C1 segment of cervical spinal cord (tissue), 14 donors: ENCODE measurements at regions not wholly inside any gene's neighbourhood (a gene's known extent, or its start where the extent isn't known, plus 50 kb on each side); places are given as distances from the start of the nearest gene placed in this dataset.

Source experiments
- DNase-seq, 14 donors: peaks; one replicate each; lab custom pipeline; 2025; lab: John Stamatoyannopoulos, UW

DNA sequence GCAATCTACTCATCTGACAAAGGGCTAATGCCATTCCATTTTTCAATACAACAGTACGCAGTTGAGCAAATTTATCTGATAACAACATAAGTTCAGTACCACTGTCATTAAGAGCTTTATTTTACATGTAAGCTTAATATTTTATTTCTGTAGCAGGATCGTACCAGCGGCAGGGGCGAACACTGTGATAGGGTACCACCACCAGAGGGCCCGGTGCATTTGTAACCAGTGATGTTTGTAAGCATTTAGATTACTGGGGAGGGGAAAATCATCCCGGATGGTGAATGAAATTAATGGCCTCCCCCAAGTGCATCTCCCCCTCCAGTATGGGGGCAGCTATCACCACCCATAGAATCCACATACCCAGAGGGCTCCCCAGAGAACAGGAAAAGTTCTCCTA lies 179.0 kb downstream of the ADGRA3 start:
- no peak for DNase-seq

- no peak for DNase-seq
These were observed 181.7 kb downstream of the ADGRA3 start for GRCh38 chr4:22334155-22334554.

DNA sequence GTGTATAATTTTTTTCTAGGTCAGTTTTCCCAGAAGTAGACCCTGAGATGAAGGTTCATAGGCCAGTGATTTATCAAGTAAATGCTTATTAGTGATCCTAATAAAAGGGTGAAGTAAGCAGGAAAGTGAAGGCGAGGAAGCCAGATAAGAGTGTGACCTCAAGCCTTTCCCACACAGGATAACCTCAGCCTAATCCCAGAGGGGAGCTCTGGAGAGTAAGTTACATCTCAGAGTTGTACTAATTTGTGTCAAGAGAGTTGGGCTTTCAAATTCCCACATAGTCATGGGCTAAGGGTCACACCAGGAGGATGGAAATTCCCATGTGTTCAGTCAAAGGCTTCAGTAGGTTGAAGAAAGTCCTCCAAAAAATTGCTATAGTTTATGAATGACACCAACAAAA lies 191.4 kb downstream of the ADGRA3 start:
- no peak for DNase-seq

- DNase-seq = no peak
These were observed 192.2 kb downstream of the ADGRA3 start for GRCh38 chr4:22323691-22324090.

DNA sequence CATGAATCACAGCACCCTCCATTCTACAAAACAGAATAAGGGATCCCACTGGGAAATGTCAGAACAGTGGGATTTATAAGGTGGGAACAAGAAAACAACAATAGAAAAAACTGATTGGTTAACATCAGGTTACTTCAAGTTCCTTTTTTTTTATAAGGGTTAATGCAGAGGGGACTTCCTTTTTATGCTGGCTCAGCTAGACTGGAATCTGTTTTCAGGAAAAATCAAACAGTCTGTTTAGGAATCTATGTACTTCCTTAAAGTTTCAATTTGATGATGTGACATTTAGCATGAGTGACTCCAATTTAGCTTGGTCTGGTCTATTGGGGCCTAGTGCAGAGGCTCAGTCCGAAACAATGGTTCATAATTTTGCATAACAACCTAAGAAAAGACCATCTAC lies 192.9 kb downstream of the ADGRA3 start:
- DNase-seq = no peak

DNA sequence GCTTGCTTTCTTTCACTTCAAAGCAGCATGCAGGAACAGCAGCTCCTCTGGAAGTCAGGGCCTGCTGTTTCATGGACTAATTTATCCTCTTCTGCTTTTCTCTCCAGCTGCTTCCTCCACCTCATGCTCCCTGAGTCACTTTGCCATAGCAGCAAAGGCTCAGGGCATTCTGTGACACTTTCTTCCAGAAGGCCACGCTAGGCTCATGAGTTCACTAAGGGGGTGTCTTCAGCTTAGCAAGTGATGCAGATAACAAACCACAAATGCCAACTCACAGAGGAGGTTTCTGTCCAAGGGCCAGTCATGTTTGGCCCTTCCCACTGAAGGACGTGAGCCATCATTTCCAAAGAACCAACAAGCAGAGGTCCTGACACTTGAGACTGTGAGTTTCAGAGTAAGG lies 200.2 kb downstream of the ADGRA3 start:
- DNase-seq = no peak

DNA sequence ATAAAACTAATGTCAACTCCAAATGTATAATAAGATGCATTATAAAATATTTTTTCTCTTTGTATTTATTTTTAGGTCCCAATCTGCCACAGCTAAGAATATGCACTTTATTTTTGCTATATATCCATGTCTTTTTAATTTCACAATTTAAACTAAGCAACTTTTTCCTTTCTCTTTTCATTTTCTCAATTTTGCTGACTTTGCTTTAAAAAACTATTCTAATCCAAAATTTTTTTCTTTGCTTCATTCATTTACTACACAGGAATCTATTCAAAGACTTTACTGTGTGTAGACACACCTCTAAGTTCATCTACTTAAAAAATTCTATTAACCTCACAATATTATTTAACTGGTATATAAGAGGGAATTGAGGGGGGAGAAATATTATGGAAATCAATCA lies 201.9 kb downstream of the ADGRA3 start:
- DNase-seq = no peak

DNA sequence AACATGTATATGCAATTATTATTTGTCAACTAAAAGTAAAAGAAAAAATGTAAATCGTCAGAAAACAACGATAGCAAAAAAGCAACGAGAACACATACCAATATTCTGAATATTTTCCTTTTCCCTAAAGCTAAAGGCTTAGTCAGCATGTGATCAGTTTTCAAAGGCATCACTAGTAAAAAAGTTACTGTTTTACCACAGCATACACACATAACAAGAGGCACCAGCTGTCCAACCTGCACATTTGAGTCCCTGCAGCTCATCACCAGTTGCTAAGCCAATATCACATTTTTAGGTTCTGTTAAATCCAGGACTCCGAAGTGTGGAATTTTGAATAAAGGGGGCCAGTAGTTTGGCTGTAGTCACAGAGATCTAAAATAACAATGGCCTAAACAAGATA lies 203.8 kb downstream of the ADGRA3 start:
- no peak for DNase-seq

DNA sequence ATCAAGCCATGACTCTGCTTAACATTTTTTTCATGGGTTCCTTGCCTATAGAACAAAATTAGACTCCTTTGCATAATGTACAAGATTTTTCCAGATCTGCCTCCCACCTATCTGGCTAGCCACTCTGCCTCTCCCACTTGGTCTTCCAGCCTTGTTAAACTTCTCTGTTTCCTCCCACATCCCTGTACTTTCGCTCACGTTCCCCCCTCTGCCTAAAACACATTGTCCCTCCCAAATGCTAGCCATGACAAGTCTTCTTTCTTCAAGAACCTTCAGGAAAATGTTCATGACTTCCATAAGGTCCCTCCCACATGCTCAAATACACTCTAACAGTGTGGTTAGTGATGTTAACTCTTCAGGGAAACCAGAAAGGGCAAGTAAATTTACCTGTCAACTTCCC lies 214.6 kb downstream of the ADGRA3 start:
- no peak for DNase-seq

DNA sequence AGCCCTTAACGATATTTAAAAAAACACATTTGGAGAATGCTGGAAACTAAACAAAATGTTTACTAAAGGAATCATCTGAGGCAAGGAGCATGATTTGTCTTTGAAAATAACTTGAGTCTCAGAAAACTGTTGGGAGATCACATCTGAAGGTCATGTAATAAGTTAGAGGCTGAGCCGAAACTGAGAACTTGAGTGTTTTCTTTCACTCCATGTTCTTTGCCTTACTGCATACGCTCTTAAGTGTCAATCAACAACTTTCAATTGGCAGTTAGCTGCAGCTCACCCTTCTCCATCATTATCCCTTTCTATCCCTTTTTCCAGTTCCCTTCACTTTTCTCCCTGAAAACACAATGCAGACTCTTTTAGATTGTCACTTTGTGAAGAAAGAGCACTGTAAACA lies 216.2 kb downstream of the ADGRA3 start:
- no peak for DNase-seq

- DNase-seq = peak in 1 of 14 donors; percentile 17
These were observed 228.2 kb downstream of the ADGRA3 start for GRCh38 chr4:22287631-22288030.

- no peak for DNase-seq
These were observed 247.4 kb downstream of the ADGRA3 start for GRCh38 chr4:22268350-22269025.

DNA sequence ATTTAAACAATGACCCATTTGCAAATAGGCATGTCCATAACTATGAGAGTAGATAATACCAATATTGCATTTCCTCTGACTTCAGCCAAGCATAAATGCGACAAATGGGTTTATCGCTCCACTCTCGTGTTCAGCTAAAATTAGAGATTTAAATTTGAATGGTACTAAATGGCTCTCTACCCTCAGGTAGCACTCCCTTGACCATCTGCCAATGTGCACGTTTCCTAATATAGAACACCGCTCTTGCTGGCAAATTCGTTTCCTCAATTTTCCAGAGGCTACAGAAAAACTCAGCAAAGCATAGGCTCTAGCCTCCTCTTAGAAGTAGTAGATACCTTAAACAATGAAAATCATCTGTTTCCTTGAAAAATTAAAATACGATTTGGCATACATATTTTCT lies 251.6 kb downstream of the ADGRA3 start:
- peak in 1 of 14 donors; percentile 22 for DNase-seq

GRCh38 chr4:22253431-22253830 lies 262.4 kb downstream of the ADGRA3 start:
- no peak for DNase-seq

GRCh38 chr4:22246847-22247246 lies 269.0 kb downstream of the ADGRA3 start:
- DNase-seq = peak in 1 of 14 donors; percentile 68

- DNase-seq = no peak
These were observed 270.6 kb downstream of the ADGRA3 start for GRCh38 chr4:22245294-22245693.

GRCh38 chr4:22241415-22241814 lies 274.5 kb downstream of the ADGRA3 start:
- no peak for DNase-seq

GRCh38 chr4:22240814-22241213 lies 275.1 kb downstream of the ADGRA3 start:
- DNase-seq = no peak

- DNase-seq = no peak
These were observed 277.1 kb downstream of the ADGRA3 start for GRCh38 chr4:22238742-22239141.

DNA sequence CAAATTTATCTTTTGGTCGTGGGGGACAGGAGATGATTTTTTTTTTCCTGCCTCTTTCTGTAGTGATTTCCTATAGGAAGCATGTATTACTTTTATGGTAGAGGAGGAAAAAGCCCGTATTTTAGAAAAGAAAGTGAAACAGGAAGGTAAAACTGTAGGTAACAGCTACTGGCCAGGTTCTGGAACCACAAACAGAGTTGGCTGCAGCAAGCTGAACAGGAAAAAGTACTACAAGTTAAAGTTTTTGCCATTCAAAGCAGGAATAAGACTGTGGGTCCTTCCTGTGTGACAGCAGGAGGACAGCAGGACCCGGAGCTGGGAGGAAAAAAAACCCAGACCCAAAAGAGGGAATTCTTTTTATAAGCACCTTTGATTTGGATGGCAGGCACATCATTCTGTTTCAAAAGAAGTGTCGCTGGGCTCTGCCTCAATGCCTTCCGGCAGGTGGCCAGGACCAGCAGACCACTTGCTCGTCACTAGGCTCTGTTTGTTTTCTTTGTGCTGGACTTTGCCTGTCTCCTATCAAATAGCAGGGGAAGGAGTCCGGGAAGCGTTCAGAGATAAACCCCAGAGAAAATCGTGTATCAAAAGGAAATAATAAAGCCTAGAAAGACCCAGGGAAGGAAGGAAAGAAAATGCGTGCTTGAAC lies 277.9 kb downstream of the ADGRA3 start:
- peak in 1 of 14 donors; percentile 4 for DNase-seq

- peak in 2 of 14 donors; percentile 8 to 19 for DNase-seq
These were observed 278.6 kb downstream of the ADGRA3 start for GRCh38 chr4:22237155-22237751.

GRCh38 chr4:22235698-22236097 lies 280.2 kb downstream of the ADGRA3 start:
- DNase-seq = peak in 1 of 14 donors; percentile 30

DNA sequence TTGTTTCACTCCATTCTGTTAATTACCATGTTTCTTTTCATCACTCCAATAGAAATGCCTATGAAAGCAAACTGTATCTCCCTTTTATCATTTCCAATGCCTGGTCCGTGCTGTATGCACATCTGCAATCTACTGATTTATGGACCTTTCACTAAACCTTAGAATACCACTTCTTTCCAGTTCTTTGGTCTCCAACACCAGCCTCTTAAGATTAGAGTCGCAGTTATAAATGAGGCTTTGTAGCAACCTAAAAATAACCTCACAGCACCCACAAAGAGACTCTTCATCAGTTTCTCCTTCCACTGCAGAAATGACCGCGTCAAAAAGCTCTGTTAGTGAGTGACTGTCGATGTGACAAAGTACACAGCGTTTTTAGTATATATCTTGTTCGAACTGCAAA lies 282.6 kb downstream of the ADGRA3 start:
- peak in 1 of 14 donors; percentile 10 for DNase-seq
